HG03457 (cell line): ENCODE measurements at regions not wholly inside any gene's neighbourhood (a gene's known extent, or its start where the extent isn't known, plus 50 kb on each side); places are given as distances from the start of the nearest gene placed in this dataset.

ENCODE experiments used
- ATAC-seq: cut with Tn5 transposase; IDR thresholded peaks from one replicate; pipeline ENCODE4 v1.9.1; 2021; ENCODE audit warnings: moderate number of reproducible peaks; ENCODE audit not compliant: unreplicated experiment

DNA sequence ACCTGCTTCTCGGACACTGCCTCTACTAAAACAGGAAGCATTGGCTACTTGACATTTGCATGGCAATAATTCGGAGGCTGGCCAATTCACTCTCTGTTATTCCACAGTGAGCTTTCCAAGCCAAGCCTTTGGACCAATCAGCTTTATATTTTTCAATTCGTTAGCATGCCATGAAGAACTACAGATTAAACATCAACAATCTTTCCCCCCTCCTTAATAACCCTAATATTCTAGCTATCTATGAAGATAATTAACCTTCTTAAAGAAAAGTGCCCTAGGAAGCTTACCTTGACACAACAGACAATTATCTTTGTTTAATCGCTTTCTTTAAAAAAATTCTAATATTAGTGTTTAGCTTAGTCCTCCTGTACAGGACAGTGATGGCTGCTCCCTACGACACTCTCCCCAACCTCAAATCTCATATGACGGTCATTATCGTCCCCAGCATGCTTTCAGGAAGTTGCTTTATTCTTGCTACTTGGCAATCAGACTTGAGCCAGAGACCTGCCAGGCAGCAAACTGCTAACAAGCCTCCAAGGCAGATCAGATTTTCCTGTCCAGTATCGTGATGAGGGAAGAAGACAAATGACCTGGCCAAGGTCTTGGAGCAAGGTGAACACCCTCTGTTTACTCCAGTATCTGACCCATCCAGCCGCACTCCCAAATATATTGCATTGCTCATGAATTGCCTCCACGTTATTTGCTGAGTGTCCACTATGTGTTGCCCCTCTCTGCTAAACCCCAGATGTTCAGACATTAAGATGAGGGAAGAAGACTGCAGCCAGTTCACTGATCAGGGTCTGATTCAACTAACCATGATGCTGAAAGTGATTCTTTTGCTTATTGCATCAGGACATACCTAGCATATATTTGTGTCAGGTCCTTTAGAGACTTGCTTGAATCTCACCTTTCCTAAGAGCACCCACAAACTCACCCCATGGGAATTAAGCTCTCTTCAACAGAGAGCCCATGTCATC lies 68.1 kb upstream of the LPP start:
- no peak for ATAC-seq

DNA sequence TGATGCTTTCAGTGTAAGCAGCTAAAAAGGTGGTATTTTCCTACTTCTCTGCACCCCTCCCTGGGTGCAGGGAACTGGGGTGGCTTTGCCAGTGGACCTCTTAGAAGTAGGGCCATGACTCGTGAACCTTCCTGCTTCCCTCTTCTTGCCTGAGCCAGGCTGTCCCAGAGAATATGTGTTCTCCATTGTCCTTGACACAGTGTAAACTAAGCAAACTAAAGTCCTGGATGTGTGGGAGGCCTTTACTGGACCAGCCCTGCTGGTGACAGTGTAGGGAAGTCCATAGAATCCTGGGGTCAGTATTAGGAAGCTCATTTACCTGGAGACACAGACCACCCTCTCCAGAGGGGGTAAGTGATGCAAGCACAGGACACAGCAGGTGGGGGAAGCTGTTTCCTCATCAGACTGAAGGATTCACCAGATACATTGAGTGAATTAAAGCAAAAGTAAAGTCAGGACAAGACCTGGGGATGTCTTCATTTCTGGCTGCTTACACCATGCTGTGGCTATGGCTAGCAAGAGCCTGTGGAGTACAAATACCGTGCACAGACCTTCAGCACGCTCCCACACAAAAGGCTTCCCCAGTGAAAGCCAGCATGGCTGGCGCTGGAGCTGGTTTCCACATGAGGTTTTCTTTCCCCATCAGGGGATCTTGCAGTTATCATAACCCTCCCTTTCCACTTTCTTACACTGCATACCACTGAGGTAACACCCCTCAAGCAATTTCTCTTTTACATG lies 64.8 kb upstream of the LPP start:
- ATAC-seq = no peak

DNA sequence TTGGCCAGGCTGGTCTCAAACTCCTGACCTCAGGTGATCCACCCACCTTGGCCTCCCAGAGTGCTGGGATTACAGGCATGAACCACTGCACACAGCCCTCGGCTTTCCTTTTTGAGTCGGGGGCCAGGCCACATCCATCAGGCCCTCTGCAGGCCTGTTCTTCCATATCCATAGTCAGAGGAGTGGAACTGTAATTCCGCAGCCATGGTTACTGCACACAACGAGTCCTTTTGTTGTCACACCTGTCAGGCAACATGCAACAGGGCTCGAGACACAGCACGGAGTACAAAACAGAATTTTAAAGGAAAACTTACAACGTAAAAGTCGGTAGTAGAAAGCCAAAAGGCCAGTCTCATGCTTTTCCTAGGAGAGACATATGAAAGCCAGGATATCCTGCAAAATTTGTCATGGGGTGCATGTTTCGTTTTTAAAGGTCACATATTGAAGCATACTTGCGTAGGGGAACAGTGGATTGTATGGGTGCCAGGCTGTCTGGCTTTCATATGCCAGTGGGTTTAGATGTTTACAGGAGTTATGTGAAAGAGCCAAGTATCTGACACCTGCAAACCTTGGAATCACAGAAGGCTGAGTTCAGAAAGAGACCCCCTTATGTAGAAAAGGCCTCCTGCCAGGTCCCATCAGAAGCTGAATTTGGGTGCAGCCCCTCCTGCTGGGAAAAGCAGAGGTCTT lies 63.2 kb upstream of the LPP start:
- no peak for ATAC-seq

DNA sequence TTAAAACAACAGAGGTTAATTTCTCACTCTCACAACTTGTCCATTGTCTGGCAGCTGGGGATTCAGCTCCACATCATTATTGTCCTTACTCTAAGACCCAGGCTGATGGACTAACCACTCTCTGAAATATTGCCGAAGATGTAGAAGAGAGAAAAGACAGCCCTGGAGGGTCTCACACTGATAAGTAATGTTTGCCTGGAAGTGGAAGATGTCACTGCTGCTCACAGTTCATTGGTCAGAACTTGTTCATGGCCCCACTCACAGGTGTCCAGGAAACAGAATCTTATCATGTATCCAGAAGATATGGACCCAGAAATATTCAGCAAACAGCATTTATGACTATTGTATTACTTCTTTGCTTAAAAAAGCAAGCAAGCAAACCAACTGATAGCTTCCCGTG lies 62.2 kb upstream of the LPP start:
- ATAC-seq = no peak

DNA sequence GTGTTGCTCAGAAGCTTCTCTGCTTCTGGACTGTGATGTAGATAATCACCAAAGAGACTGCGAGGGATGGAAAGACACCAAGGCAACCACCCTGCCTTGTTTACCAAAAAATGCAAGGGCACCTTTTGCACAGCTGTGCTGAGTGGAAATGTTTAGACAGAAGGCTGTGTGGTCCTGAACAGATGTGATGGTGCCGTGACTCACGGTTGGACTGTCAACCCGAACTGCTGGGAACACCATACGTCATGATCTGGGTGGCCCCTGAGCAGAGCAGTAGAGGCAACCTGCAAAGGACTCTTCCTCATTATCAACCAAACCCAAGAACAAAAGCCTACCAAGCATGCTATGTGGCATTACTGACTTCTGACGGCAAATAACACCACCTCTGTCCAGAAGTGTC lies 61.3 kb upstream of the LPP start:
- no peak for ATAC-seq

DNA sequence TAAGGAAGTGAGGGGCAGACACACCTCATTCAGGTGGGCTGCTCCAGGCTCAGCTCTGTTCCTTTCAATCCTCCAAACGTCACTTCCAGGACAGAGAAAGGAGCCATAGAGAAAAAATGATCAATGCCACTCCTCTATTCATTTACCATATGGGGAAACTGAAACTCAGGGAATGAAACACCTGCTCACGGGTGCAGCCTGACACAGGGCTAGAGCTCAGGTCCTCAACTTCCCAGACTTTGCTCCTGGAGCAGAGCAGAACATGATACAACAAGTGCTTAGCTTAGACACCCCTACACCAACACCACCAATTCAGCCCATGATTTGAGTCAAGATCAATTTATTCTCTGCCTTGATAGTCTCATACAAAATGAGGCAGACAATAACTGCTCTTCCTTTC lies 58.5 kb upstream of the LPP start:
- ATAC-seq = no peak

DNA sequence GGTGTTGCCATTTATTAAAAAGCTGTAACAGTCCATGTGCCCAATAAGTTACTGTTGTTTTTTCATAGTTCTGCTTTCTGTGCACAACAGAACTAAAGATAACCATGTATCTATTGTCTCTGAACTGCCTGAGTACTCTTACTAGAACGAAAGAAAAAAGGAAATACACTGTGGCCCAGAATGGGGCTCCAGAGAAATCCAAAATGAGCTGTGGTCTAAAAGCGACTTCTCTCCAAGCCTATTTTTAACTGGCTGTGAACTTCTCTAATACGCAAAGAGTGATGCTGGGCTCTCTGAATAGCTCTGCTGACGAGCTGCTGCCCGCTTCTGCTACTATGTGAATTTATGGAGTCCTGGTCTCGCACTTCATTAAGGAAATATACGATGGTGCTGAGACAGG lies 56.2 kb upstream of the LPP start:
- ATAC-seq = no peak

DNA sequence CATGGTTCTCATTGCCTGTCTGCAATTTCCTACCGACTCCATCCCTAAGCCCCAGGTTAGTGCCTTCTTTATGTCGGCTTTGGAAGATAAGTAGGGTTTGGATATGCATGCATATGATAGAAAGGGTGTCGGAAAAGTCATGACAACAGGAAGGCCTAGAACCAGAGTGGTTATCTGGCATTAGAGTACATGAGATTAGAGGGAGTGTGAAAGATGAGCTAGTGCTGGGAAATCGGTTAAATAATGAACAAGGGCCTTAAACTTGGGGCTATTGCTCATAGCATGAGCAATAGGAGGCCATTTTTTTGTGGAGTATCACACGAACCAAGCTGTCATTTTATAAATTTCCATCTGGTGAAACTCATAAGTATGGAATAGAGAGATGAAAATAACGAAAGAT lies 54.0 kb upstream of the LPP start:
- no peak for ATAC-seq

DNA sequence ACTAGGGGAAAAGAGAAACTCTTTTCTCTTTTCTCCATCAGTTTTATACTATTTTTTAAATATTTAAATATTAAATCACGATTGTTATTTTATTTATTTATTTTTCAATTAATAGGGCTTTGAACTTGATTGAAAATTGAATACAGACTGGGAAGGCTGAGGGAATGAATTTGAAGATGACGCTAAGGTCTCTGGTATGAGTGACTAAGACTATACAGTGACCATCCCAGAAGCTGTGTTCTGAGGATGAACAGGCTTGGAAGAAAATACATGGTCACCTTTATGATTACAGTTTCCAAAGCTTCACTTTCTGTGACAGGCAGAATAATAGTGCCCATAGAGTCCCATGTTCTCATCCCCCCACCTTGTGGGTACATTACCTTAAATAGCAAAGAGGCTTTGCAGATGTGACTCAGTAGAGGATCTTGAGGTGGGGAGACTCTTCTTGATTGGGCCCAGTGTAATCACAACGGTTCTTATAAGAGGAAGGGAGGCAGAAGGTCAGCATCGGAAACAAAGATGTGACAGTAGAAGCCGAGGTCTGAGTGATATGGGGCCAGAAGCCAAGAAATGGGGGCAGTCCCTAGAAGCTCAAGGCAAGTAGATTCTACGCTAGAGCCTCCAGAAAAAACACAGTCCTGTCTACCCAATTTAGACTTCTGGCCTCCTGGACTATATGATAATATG lies 51.0 kb upstream of the LPP start:
- ATAC-seq = no peak

DNA sequence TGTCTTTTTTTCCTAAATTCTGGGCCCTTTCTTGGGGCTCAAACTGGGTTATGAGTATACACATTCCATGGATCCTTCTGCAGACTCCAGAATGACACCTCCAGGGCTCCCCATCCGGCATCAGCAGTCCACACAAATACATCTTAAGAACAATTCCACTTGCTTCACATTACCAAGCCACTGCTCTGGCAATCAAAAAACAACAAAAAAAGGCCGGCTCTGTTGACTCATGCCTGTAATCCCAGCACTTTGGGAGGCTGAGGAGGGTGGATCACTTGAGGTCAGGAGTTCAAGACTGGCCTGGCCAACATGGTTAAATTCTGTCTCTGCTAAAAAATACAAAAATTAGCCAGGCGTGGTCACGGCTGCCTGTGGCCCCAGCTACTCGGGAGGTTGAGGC lies 49.9 kb upstream of the LPP start:
- no peak for ATAC-seq
